Kidney (tissue), 13 donors: ENCODE measurements at regions not wholly inside any gene's neighbourhood (a gene's known extent, or its start where the extent isn't known, plus 50 kb on each side); places are given as distances from the start of the nearest gene placed in this dataset.

ENCODE experiments used
- DNase-seq, 5 donors: peaks; one replicate each; pipeline ENCODE4 v3.0.0-alpha.2; 2013 to 2020
- FAIRE-seq: peaks from 2 replicates; lab custom pipeline; 2012; peaks lifted over from hg19 to GRCh38; lab: Jason Lieb, UNC
- H3K27ac ChIP-seq, 2 donors: one replicate each; pipeline ENCODE4 v1.7.0; 2013; ENCODE audit warnings: low read depth in 2 of 2, low read length in 2 of 2, inconsistent platforms in 1 of 2
- H3K27me3 ChIP-seq: one replicate; pipeline ENCODE4 v1.7.1; 2013; ENCODE audit warnings: low read length, inconsistent platforms; ENCODE audit not compliant: control insufficient read depth, insufficient read depth
- H3K36me3 ChIP-seq, 3 donors: one replicate each; pipeline versions ENCODE4 v1.7.0 to v1.7.1; 2013; ENCODE audit warnings: low read length in 3 of 3, control low read depth in 1 of 3, inconsistent platforms in 1 of 3; ENCODE audit not compliant: insufficient read depth in 3 of 3, control insufficient read depth in 2 of 3
- H3K4me1 ChIP-seq, 3 donors: one replicate each; pipeline versions ENCODE4 v1.7.0 to v1.7.1; 2013; ENCODE audit warnings: low read length in 3 of 3, inconsistent platforms in 1 of 3, low read depth in 1 of 3; ENCODE audit not compliant: control insufficient read depth in 2 of 3, insufficient read depth in 2 of 3
- H3K4me3 ChIP-seq, 3 donors: one replicate each; pipeline versions ENCODE4 v1.7.0 to v1.8.1; 2013; ENCODE audit warnings: low read length in 3 of 3, control low read depth in 1 of 3, inconsistent platforms in 1 of 3
- H3K9ac ChIP-seq, 3 donors: one replicate each; pipeline versions ENCODE4 v1.7.0 to v1.7.1; 2013; ENCODE audit warnings: low read length in 3 of 3, control low read depth in 1 of 3, inconsistent platforms in 1 of 3
- H3K9me3 ChIP-seq, 3 donors: one replicate each; pipeline versions ENCODE4 v1.7.0 to v1.7.1; 2013; ENCODE audit warnings: low read length in 3 of 3, control low read depth in 1 of 3, inconsistent platforms in 1 of 3; ENCODE audit not compliant: control insufficient read depth in 2 of 3, insufficient read depth in 1 of 3
- CTCF ChIP-seq: IDR thresholded peaks from 3 replicates; pipeline ENCODE4 v1.5.1; 2012; ENCODE audit warnings: mild to moderate bottlenecking, moderate library complexity, borderline replicate concordance; ENCODE audit not compliant: insufficient read depth; ENCODE audit errors: extremely low read depth
- intact Hi-C: fragments of 100-400 bp; cut with DNase I; formaldehyde crosslinking; loops from one replicate; pipeline ENCODE4 v1.11.1; 2022
- donor health status: control.
- donor health status: control.
- donor health status: control.
- donor health status: control.
- donor health status: control.
- donor health status: DM: yes; HTN: yes; CAD: no.
- donor health status: Normal renal cell carcinoma (clear cell type).

GRCh38 chr10:3853547-3854303 is 68.7 kb upstream of the KLF6 start:
- Histone ChIP-seq H3K36me3 (no peaks in the 10 kb centered on the region), H3K27ac (peak overlapping the region; percentile 88 to 97), H3K4me1 (peaks cover 3 to 17% (median 10%) of the 10 kb centered on the region in 3 donors), H3K27me3 (no peaks in the 10 kb centered on the region), H3K4me3 (peak overlapping the region in 2 of 3 donors; percentile 14 to 27), H3K9ac (peak overlapping the region in 1 of 3 donors; percentile 72), H3K9me3 (no peaks in the 10 kb centered on the region)
- intact Hi-C loops: no loop called here
- TF ChIP-seq CTCF: no peak
- FAIRE-seq: no peak
- DNase-seq: peak in 4 of 5 donors; percentile 53 to 85 (median 72)

DNA sequence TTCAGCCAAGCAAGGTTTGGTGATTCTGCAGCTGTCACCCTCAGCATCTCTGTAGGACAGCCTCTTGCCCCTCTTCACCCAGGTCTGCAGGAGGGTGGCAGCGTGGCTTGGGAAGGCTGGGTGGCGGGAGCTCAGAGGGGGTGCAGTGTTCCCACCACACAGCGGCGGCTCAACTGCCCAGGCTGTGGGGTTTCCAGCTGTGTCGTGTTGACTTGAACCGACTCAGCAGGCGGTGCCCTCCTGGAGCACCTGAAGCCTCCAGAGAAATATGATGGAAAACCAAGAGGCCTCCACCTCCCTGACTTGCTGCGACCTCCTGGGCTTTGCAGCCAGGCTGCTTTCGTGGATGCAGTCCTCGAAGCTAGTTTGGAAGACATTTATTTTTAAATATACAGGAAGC is 68.0 kb upstream of the KLF6 start:
- intact Hi-C loops: no loop called here
- Histone ChIP-seq H3K36me3 (no peaks in the 10 kb centered on the region), H3K9ac (peak overlapping the region in 1 of 3 donors; percentile 72), H3K27ac (peak overlapping the region; percentile 88 to 97), H3K27me3 (no peaks in the 10 kb centered on the region), H3K4me1 (peaks cover 3 to 17% (median 10%) of the 10 kb centered on the region in 3 donors), H3K4me3 (peak overlapping the region in 1 of 3 donors; percentile 27), H3K9me3 (no peaks in the 10 kb centered on the region)
- peak in 1 of 5 donors; percentile 8 for DNase-seq
- FAIRE-seq: no peak
- no peak for TF ChIP-seq CTCF

DNA sequence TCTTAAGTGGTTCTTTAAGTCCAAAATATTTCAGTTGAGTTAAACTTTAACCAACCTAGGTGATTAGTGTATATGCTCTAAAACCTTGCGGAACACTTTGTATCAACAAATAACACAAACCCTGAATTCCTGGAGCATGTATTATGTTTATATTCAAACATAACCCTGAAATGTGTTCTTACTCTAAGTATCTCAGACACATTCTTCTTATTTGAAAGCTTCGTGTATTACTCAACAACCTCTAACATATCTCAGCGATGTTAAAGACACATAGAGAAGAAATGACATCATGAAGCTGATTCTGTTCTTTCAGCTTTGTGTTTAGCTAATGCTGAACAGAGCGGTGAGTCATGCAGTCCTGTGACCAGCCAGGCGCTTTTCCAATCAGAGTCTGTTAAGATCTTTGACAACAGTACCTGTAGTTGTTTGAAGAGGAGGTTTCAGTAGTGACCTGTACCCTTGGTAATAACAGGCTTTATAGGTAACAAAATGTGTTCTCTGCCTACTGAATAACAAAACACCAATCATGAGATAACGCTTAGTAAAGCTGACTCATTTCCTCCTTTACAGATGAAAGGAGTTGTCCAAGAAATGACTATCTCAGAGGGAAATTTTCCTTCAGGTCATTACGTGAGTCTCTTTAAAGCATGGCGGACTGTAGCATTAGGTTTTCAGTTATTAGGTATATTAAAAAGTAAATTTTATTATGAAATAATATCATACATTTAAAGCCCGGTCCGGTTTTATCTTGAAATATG is 67.3 kb upstream of the KLF6 start:
- intact Hi-C loops: no loop called here
- DNase-seq (peak in 4 of 5 donors; percentile 64 to 90 (median 90)), FAIRE-seq (peak; percentile 96)
- H3K4me3 ChIP-seq: peak overlapping the region in 1 of 3 donors; percentile 26
- peak overlapping the region in 1 of 3 donors; percentile 47 for H3K9ac ChIP-seq
- peak overlapping the region; percentile 88 to 97 for H3K27ac ChIP-seq
- H3K9me3 ChIP-seq: no peaks in the 10 kb centered on the region
- H3K4me1 ChIP-seq: peaks cover 3 to 17% (median 10%) of the 10 kb centered on the region in 3 donors
- no peaks in the 10 kb centered on the region for H3K27me3 ChIP-seq
- no peak for TF ChIP-seq CTCF
- no peaks in the 10 kb centered on the region for H3K36me3 ChIP-seq
